GM18517 (cell line): ENCODE measurements at regions not wholly inside any gene's neighbourhood (a gene's known extent, or its start where the extent isn't known, plus 50 kb on each side); places are given as distances from the start of the nearest gene placed in this dataset.
A peak's percentile ranks its signal among the peaks of the same experiment; 100 is the strongest.
"Not testable (repeated sequence)": the region's sequence is repeated elsewhere in the genome, so short reads cannot be mapped to it uniquely, and the experiment has no call there.

Source experiments
- ATAC-seq: cut with Tn5 transposase; IDR thresholded peaks from one replicate; pipeline ENCODE4 v1.9.1; 2021; ENCODE audit warnings: mild to moderate bottlenecking, moderate library complexity; ENCODE audit not compliant: unreplicated experiment

DNA sequence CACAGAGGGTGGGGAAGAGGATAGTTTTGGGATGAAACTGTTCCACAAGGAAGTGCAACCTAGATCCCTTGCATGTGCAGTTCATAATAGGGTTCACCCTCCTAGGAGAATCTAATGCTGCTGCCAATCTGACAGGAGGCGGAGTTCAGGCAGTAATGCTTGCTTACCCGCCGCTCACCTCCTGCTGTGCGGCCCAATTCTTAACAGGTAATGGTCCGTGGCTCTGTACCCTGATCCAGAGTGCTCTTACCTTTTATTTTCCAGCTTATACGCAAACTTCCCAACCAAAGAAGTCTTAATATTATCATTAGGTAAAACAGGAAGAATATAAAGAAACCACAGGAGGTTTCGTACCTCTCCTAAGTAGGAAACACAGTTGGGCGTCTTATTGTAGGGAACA, 82.7 kb upstream of the CD302 start:
- ATAC-seq, result no peak

DNA sequence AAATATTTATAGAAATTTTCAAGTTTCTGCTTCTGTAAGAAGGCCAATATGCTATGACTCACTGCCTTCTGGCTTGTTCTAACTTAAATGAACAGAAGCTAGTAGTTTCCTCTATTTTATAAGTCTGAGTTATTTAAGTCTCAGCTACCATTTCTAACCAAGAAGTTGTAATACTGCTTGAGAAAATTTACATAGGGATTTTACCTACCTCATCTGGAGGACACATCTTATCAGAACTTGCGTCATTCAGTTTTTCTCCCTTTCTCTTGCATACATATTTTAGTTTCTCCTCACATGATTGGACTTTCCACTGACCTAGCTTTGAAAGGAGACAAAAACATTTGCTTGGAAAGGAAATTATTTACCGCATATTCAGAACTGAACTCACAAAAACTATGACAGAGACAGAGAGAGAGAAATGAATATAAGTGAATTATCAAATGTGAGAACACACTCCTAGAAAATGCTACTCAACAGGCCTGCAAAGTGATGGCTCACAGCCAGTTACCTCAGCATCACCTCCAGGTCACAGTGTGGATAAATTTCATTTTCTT, 81.1 kb upstream of the CD302 start:
- ATAC-seq, result peak; percentile 87

DNA sequence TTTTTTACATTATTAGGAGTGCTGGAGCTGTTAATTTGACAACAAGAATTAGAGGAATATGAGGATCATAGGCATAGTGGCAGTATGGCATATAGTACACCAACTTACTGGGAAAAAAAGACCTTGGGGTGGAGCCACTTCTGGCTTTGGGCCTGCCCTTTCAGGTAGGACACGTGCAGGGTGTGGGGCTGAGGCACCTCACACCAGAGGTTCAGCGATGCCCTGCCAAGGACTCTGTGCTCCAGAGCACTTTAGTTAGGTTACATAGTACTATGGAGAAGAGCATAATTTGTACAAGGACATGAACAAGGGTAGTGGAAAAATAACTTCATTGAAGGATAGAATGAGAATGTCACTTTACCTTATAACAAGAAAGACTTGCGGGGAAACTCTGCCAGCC, 77.1 kb upstream of the CD302 start:
- no peak for ATAC-seq

DNA sequence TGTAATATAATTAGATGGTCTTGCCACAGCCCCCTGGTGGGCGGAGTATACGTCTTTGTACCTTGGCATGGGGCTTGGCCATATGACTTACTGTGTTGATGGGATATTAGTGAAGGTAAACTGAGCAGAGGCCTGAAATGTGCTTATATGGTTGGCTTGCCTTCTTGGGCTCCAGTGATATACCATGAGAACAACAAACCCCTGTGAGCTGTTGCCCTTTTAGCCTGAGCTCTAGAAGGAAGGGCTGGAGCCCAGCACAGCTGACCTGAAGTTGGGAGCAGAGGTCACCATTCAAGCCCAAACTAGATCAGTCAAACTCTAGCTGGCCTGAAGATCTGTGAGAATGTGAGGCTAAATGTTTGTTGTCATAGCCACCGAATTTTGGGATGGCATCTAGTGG, 75.2 kb upstream of the CD302 start:
- no peak for ATAC-seq

DNA sequence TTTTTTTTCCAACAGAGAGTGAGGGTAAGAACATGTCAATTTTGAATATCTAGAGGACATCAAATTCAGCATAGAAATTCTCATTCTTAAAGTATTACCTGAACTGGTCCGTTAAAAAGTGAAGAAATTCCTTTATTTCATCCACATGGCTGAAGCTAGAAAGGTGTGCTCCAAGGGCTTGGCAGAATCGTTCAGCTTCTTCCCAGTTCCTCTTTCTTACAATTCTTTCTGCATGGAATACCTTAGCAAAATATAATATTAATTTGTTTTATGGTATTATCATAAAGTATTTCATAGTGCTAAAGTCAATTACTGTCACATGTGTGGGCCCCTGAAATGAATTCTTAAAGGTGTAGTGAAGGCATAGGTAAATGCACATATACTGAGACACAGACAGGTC, 74.3 kb upstream of the CD302 start:
- ATAC-seq, result no peak

DNA sequence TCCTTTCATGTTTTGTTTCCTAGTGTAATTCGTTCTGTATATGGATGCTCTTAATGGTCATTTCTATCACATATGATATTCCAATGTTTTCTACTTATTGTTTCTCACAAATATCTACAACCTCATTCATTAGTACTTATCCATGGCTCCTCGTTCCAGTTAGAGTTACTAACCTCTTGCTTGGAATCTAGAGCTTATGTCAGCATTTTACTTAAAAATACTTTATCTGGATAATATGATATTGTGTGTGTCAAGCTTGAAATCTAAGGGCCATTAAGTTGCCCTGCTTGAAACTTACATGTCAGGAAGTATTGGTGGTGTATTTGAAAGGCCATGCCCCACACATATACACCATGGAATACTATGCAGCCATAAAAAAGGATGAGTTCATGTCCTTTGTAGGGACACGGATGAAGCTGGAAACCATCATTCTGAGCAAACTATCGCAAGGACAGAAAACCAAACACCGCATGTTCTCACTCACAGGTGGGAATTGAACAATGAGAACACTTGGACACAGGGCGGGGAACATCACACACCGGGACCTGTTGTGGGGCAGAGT, 70.7 kb upstream of the CD302 start:
- not testable (repeated sequence) for ATAC-seq

DNA sequence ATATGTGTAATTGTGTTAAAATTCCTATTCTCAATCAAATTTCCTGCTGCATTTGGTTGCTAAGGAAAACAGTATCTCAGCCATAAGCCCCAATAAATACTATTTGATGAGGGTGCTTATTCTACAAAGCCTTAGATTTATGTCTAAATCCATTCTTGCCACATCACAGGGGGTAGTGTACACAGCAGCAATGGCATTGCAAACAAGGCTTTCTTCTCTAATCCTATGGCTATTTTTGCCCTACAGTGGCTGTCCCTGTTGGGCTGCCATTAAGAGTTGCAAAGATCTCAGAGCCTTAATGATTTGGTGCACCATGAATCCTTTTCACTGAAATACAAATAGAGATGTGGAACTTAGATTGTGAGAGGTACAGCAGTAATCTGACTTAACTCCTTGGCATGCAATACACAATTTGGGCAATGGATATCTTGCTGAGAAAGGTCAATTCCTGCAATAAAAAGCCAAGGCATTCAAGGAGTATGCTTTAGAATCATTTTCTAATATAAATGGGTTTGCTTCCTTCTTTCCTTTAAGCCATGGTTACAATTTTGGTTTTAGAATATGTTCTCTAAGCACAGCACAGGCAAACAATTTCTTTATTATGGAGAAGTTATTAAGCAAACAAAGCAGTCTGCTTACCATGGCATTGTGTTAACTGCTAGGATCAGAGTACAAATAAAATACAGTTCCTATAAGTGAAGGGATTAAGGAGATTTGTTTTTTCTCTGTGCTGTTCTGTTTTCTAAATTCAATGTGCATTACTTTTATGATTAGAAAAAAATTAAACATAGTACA, 69.8 kb upstream of the CD302 start:
- ATAC-seq, result no peak

DNA sequence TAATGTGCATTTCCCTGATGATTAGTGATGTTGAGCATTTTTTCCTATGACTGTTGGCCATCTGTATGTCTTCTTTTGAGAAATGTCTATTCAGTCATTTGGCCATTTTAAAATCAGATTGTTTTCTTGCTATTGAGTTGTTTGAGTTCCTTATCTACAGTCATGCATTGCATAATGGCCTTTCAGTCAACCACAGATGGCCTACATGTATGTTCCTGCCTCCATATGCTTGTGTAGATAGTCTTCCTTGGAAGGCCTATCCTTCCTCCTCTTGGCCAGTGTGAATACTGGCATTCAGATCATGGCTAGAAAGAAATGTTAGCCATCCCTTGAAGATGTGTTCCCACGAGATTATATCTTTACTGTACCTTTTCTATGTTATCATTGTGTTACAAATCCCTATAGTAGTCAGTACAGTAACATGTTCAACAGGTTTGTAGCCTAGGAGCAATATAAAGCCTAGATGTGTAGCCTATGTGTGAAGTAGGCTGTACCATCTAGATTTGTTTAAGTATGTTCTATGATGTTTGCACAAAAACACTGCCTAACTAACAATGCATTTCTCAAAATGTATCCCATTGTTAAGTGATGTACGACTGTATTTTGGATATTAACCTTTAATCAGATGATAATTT, 65.6 kb upstream of the CD302 start:
- ATAC-seq, result no peak

DNA sequence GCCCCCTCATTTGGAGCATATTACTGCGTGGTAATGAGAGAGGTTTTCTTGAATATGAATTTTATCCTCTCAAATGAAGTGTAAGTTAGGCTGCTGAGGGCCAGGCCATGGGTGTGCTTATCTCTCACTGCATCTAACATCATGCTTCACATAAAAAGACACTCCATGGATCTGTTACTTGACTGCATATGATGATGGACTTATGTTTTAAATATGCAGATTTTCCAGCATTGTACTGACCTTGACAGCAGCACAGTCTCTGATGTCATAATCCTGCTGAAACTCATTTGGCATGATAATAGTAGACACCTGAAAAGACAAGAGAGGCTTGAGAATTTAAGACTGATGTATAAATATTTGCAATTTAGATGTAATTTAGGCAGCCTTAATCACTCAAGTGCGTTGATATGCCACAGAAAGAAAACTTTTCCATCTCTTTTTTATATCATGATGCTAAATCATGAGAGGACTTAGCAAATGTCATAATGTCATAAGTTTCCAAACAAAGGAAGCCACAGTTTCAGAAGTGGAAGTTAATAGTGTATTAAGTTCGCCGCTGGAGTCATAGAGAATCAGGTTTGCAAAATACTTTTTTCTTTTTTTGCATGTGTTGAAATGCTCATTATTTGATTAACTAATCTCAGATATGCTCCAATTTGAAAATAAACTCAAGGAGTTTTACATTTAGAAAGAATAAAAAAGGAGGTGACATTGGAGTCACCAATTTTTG, 62.7 kb upstream of the CD302 start:
- no peak for ATAC-seq

DNA sequence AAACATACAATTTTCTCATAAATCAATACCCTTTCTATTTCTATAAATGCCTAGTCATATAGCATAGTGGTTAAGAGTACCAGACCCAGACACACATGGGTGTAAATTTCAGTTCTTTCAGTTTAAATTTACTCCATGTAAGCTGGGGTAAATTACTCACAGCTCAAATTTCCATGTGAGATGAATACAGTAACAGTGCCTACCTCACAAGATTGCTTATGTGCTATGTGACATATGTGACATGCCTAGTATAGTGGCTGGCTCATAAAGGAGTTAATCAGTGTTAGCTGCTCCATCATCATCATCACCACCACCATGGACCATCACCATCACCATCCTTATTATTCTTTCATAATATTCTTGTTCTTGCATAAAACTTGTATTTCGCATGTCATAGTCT, 61.6 kb upstream of the CD302 start:
- no peak for ATAC-seq

DNA sequence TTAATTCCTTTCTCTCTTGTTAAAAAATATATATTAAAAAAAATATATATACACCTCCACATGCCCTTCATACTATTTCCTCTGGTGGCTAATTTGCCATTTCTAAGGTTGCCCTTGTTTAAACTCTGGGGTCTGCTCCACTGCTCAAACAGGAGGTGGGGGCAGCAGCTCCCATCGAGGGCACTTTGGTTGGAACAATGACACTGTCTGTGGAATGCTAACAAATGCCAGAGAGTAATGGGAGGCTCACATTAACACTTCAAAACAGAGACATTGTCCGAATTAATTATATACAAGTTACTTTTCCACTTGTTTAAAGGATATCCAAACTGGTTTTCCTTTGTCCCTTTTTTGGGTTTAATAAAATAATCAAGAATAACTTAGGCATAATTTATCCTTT, 58.8 kb upstream of the CD302 start:
- no peak for ATAC-seq

DNA sequence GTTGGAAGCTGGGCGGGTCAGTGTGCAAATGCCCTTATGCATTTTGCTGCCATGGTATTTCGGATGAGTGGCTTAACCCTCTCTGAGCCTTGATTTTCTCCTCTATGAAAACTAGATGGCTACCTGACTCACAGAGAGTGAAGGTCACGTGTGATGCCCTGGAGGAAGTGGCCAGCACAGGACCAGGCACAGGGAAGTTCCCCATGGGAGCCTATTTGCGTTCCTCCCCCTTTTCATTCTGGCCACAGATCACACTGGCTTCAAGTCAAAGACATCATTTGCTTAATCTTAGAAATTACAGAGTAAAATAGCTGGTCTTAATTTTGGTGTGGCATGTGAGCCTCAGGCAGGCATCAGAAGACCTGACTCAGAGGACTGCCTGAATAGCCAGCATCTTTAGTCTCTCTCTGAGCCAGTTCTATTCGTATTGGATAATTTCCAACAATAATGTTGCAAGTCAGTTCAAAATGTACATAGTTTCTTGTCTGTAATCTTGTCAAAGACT, 57.6 kb upstream of the CD302 start:
- no peak for ATAC-seq

DNA sequence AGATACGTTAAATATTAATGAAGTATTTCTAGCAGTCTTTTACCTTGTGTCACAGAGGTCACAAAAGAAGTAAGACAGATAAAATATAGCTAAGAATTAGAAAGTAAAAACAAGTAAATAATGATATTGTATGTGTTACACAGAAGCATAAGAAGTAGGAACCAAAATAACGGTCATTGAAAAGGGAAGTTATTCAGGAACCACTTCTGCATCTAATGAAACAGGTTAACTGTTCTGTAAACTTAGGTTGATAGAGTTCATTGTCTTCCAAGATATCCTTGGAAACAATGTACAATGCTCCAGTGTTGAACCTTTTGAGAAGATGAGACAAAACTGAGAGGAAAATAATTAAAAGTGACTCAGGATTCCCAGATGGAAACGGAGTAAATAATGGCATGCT, 57.1 kb upstream of the CD302 start:
- no peak for ATAC-seq

DNA sequence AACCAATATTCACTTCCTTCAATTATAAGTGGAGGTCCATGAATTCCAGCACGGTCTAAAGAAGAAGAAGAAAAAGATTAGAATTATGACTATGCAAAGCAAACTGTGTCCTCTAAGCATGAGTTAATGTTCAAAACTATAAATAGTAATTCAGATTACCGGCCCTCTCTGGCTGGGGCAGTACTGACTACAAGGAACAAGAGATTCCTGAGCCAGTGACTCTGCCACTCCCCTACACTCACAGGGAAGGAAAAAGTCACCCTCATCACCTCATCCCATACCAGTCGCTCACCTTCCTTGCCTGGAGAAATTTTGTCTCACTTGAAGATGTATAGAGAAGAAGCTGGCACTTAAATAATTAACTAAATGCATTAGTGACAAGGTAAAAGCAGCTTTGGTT, 56.5 kb upstream of the CD302 start:
- no peak for ATAC-seq

DNA sequence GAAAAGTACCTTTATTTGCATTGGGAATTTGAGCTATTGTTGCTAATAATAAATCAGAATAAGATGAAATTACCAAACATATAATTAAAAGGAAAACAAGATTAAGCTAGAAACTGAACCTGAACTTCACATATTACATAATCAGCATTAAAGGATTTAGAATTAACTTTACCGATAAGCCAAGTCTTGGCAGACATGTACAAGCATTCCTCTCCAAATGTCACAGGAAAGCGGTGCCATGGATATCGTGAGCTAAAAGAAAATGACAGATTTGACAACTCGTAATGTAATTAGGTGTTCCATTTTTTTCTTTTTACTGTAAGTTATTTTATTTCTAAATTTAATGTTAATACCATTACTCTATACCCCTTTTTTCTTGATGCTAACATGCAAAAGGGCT, 55.1 kb upstream of the CD302 start:
- ATAC-seq, result no peak

DNA sequence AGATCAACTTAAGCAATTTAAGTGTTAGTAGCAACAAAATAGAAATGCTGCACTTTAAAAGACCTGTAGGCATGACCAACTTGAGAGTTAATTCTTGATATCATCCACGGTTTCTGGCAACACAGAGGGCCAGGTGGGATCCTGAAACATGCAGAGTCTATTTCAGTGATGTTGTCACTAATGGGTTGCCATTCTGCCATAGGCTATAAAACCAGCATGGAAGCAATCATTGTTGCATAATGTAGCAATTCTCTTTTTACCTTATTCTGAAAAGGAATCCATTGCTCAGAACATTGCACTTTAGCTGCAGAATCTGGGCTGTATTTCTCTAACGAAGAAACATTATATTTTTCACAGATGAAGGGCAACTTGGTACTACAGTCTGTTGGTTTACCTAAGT, 53.9 kb upstream of the CD302 start:
- no peak for ATAC-seq

DNA sequence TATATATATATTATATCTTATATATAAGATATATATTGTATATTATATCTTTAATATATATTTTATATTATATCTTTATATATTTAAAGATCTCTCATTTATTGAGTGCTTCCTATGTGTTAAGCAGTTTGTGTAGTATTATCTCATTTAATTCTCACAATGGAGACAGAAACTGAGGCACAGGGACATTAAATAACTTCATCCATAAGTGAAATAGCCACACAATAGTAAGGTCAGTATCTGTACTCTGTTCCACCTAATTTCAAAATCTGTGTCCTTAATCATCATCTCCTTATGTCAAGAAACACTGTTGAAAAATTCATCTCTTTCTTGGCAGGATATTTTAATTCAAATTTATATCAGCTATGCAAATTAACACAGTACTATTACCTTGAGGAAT, 52.8 kb upstream of the CD302 start:
- ATAC-seq, result no peak

DNA sequence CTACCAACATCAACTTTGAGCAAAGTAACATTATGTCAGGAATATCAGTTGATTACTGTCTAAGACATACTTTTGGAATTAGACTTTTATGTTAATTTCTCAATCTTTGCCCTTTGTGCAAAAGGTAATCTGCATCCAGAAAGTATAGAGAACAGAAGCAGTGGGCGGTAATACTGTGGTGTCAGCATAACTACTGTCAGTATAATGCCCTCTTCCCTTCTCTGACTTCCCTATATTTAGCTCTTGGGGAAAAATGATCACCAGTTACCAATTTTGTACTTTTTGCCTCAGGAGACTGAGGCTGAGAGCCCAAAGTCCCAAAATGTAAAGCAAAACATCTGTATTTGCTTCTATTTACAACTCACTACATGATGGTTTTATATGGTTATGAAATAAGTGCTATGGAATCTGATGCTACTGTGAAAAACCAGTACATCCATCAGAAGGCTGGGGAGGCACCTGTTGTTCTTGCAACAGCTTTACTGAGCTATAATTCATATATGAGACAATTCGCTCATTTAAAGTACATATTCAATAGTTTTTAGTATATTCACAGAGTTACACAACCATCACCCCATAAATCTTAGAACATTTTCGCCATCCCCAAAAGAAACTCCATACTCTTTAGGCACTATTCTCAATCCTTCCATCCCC, 51.3 kb upstream of the CD302 start:
- ATAC-seq, result no peak
